NT2/D1 (cell line): ENCODE measurements at regions not wholly inside any gene's neighbourhood (a gene's known extent, or its start where the extent isn't known, plus 50 kb on each side); places are given as distances from the start of the nearest gene placed in this dataset.

ENCODE experiments used
- SUZ12 ChIP-seq: IDR thresholded peaks from 2 replicates; pipeline ENCODE4 v1.6.1; 2011; ENCODE audit not compliant: insufficient read length, insufficient read depth; ENCODE audit errors: extremely low read depth
- YY1 ChIP-seq: IDR thresholded peaks from 2 replicates; pipeline ENCODE4 v1.6.1; 2011; ENCODE audit not compliant: insufficient read length, insufficient read depth
- ZNF274 ChIP-seq: IDR thresholded peaks from 2 replicates; pipeline ENCODE4 v1.6.1; 2011; ENCODE audit warnings: mild to moderate bottlenecking, low read depth, low read length

- TF ChIP-seq ZNF274 (no peak), YY1 (no peak), SUZ12 (no peak)
These were observed 204.8 kb upstream of the KCNG1 start for GRCh38 chr20:51227744-51228143.
